ENCODE measurements at regions not wholly inside any gene's neighbourhood (a gene's known extent, or its start where the extent isn't known, plus 50 kb on each side); places are given as distances from the start of the nearest gene placed in this dataset.

DNA sequence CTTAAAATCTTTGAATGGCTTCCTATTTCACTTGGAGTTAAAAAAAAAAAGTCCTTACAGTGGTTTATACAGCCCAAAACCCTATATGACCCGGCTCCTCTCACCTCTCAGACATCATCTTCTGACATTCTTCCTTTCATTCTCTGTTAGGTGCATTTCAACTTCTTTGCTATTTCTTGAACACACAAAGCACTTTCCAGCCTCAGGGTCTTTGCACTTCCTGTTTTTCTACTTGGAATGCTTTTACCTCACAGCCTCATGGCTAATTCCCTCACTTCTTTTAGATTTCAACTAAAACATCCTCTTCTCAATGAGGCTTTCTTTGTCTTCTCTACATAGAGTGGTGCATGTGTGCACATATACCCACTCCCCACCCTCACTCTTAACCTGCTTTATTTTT lies 91.0 kb upstream of the MB21D2 start (continued):
- no peak for TF ChIP-seq TBP (IDR thresholded peaks at IDR 0.05; ENCODE audit: low read depth, low read length)
- no peak for TF ChIP-seq BRCA1 (IDR thresholded peaks at IDR 0.05; ENCODE audit: low read depth, low read length)
- no peak for TF ChIP-seq FOSL1 (IDR thresholded peaks at IDR 0.05; ENCODE audit: insufficient read depth, low read depth, low read length)
- no peak for TF ChIP-seq KDM1A (IDR thresholded peaks at IDR 0.05; ENCODE audit: borderline replicate concordance, low read length)
- TF ChIP-seq PHF8 (conservative IDR thresholded peaks at IDR 0.05; ENCODE audit: low read depth, low read length) = no peak
- TF ChIP-seq SIRT6 (IDR thresholded peaks at IDR 0.05; ENCODE audit: low read length) = no peak
- no peak for TF ChIP-seq KDM4A (IDR thresholded peaks at IDR 0.05; ENCODE audit: low read depth, low read length, severe bottlenecking)
